T-helper 17 cell (primary cell): ENCODE measurements at regions not wholly inside any gene's neighbourhood (a gene's known extent, or its start where the extent isn't known, plus 50 kb on each side); places are given as distances from the start of the nearest gene placed in this dataset.

Source experiments
- ATAC-seq: fragments of 150-1000 bp; cut with Tn5 transposase; 2 replicates; pipeline ENCODE4 v1.10.0; 2021; ENCODE audit warnings: mild to moderate bottlenecking, moderate library complexity
- DNase-seq, 3 donors: peaks; one replicate each; pipeline versions ENCODE4 v3.0.0 to v3.0.0-alpha.2; 2020 to 2021
- H3K9me3 ChIP-seq: one replicate; pipeline ENCODE4 v1.7.0; 2013; ENCODE audit warnings: low read length, mild to moderate bottlenecking; ENCODE audit not compliant: control insufficient read depth, poor library complexity, severe bottlenecking
- H3K27ac Mint-ChIP-seq: one replicate; pipeline ENCODE4 v1.8.0; 2022; ENCODE audit warnings: mild to moderate bottlenecking, moderate library complexity, mixed read lengths
- H3K27me3 Mint-ChIP-seq: one replicate; pipeline ENCODE4 v1.8.0; 2022; ENCODE audit warnings: mixed read lengths
- H3K36me3 Mint-ChIP-seq: one replicate; pipeline ENCODE4 v1.8.0; 2022; ENCODE audit warnings: low read depth, mixed read lengths
- H3K4me1 Mint-ChIP-seq: one replicate; pipeline ENCODE4 v1.8.0; 2022; ENCODE audit warnings: mild to moderate bottlenecking, mixed read lengths
- H3K4me3 Mint-ChIP-seq: one replicate; pipeline ENCODE4 v1.8.0; 2022; ENCODE audit warnings: mild to moderate bottlenecking, moderate library complexity, mixed read lengths

GRCh38 chr7:121810831-121811672 lies 61.9 kb upstream of the PTPRZ1 start:
- DNase-seq (no peak), ATAC-seq (no peak)
- Mint-ChIP-seq H3K36me3 (no peaks in the 10 kb centered on the region), H3K4me1 (no peaks in the 10 kb centered on the region), H3K27ac (no peak overlapping the region), H3K4me3 (no peak overlapping the region), H3K27me3 (no peaks in the 10 kb centered on the region)
- H3K9me3 ChIP-seq, result no peaks in the 10 kb centered on the region

GRCh38 chr7:121807078-121807477 lies 65.9 kb upstream of the PTPRZ1 start:
- Mint-ChIP-seq H3K36me3 (no peaks in the 10 kb centered on the region), H3K27ac (no peak overlapping the region), H3K27me3 (no peaks in the 10 kb centered on the region), H3K4me1 (no peaks in the 10 kb centered on the region), H3K4me3 (no peak overlapping the region)
- H3K9me3 ChIP-seq, result no peaks in the 10 kb centered on the region
- ATAC-seq, result no peak
- DNase-seq, result no peak

- no peaks in the 10 kb centered on the region for H3K27me3 Mint-ChIP-seq
- no peaks in the 10 kb centered on the region for H3K9me3 ChIP-seq
- ATAC-seq, result no peak
- no peaks in the 10 kb centered on the region for H3K36me3 Mint-ChIP-seq
- H3K27ac Mint-ChIP-seq, result no peak overlapping the region
- no peak overlapping the region for H3K4me3 Mint-ChIP-seq
- no peak for DNase-seq
- H3K4me1 Mint-ChIP-seq, result no peaks in the 10 kb centered on the region
Measured at GRCh38 chr7:121803039-121803438, 69.9 kb upstream of the PTPRZ1 start.

- Mint-ChIP-seq H3K27me3 (no peaks in the 10 kb centered on the region), H3K27ac (no peak overlapping the region), H3K4me1 (no peaks in the 10 kb centered on the region), H3K4me3 (no peak overlapping the region), H3K36me3 (no peaks in the 10 kb centered on the region)
- H3K9me3 ChIP-seq, result no peaks in the 10 kb centered on the region
- no peak for DNase-seq
- ATAC-seq, result no peak
Measured at GRCh38 chr7:121800916-121801675, 71.9 kb upstream of the PTPRZ1 start.

GRCh38 chr7:121798896-121799295 lies 74.1 kb upstream of the PTPRZ1 start:
- no peak overlapping the region for H3K4me3 Mint-ChIP-seq
- DNase-seq, result no peak
- ATAC-seq, result no peak
- no peak overlapping the region for H3K27ac Mint-ChIP-seq
- no peaks in the 10 kb centered on the region for H3K36me3 Mint-ChIP-seq
- no peaks in the 10 kb centered on the region for H3K27me3 Mint-ChIP-seq
- H3K4me1 Mint-ChIP-seq, result no peaks in the 10 kb centered on the region
- no peaks in the 10 kb centered on the region for H3K9me3 ChIP-seq

- H3K27me3 Mint-ChIP-seq, result no peaks in the 10 kb centered on the region
- no peak overlapping the region for H3K27ac Mint-ChIP-seq
- DNase-seq, result no peak
- H3K4me1 Mint-ChIP-seq, result no peaks in the 10 kb centered on the region
- no peak for ATAC-seq
- H3K4me3 Mint-ChIP-seq, result no peak overlapping the region
- H3K9me3 ChIP-seq, result no peaks in the 10 kb centered on the region
- H3K36me3 Mint-ChIP-seq, result no peaks in the 10 kb centered on the region
Measured at GRCh38 chr7:121798453-121798840, 74.5 kb upstream of the PTPRZ1 start.

GRCh38 chr7:121797657-121798452 lies 75.1 kb upstream of the PTPRZ1 start:
- ATAC-seq, result no peak
- no peaks in the 10 kb centered on the region for H3K4me1 Mint-ChIP-seq
- H3K36me3 Mint-ChIP-seq, result no peaks in the 10 kb centered on the region

GRCh38 chr7:121796936-121797656 lies 75.9 kb upstream of the PTPRZ1 start:
- no peak overlapping the region for H3K27ac Mint-ChIP-seq
- H3K4me3 Mint-ChIP-seq, result no peak overlapping the region
- no peaks in the 10 kb centered on the region for H3K4me1 Mint-ChIP-seq
- H3K36me3 Mint-ChIP-seq, result no peaks in the 10 kb centered on the region
- ATAC-seq, result no peak
- no peaks in the 10 kb centered on the region for H3K27me3 Mint-ChIP-seq
- DNase-seq, result no peak
- no peaks in the 10 kb centered on the region for H3K9me3 ChIP-seq

More at GRCh38 chr7:121797657-121798452, 75.1 kb upstream of the PTPRZ1 start:
- H3K4me3 Mint-ChIP-seq, result no peak overlapping the region
- H3K27me3 Mint-ChIP-seq, result no peaks in the 10 kb centered on the region
- H3K27ac Mint-ChIP-seq, result no peak overlapping the region
- no peak for DNase-seq
- H3K9me3 ChIP-seq, result no peaks in the 10 kb centered on the region

- Mint-ChIP-seq H3K27ac (no peak overlapping the region), H3K4me3 (no peak overlapping the region), H3K4me1 (no peaks in the 10 kb centered on the region), H3K27me3 (no peaks in the 10 kb centered on the region), H3K36me3 (no peaks in the 10 kb centered on the region)
- DNase-seq (no peak), ATAC-seq (no peak)
- H3K9me3 ChIP-seq, result no peaks in the 10 kb centered on the region
Measured at GRCh38 chr7:121796381-121796780, 76.6 kb upstream of the PTPRZ1 start.

GRCh38 chr7:121795736-121796135 lies 77.2 kb upstream of the PTPRZ1 start:
- ATAC-seq (no peak), DNase-seq (no peak)
- Mint-ChIP-seq H3K4me1 (no peaks in the 10 kb centered on the region), H3K27ac (no peak overlapping the region), H3K4me3 (no peak overlapping the region), H3K36me3 (no peaks in the 10 kb centered on the region), H3K27me3 (no peaks in the 10 kb centered on the region)
- no peaks in the 10 kb centered on the region for H3K9me3 ChIP-seq

- H3K4me3 Mint-ChIP-seq, result no peak overlapping the region
- no peak for ATAC-seq
- H3K4me1 Mint-ChIP-seq, result no peaks in the 10 kb centered on the region
Measured at GRCh38 chr7:121793716-121794115, 79.2 kb upstream of the PTPRZ1 start.

GRCh38 chr7:121777672-121778071 lies 95.3 kb upstream of the PTPRZ1 start:
- no peak overlapping the region for H3K4me3 Mint-ChIP-seq
- no peaks in the 10 kb centered on the region for H3K36me3 Mint-ChIP-seq
- H3K4me1 Mint-ChIP-seq, result no peaks in the 10 kb centered on the region
- H3K9me3 ChIP-seq, result no peaks in the 10 kb centered on the region
- no peak for DNase-seq
- no peak for ATAC-seq
- no peak overlapping the region for H3K27ac Mint-ChIP-seq
- no peaks in the 10 kb centered on the region for H3K27me3 Mint-ChIP-seq

More at GRCh38 chr7:121793716-121794115, 79.2 kb upstream of the PTPRZ1 start:
- Mint-ChIP-seq H3K27me3 (no peaks in the 10 kb centered on the region), H3K27ac (no peak overlapping the region), H3K36me3 (no peaks in the 10 kb centered on the region)
- H3K9me3 ChIP-seq, result no peaks in the 10 kb centered on the region
- DNase-seq, result no peak

- no peak for DNase-seq
- H3K4me3 Mint-ChIP-seq, result no peak overlapping the region
- no peak for ATAC-seq
- no peaks in the 10 kb centered on the region for H3K9me3 ChIP-seq
- H3K36me3 Mint-ChIP-seq, result no peaks in the 10 kb centered on the region
- H3K4me1 Mint-ChIP-seq, result no peaks in the 10 kb centered on the region
- H3K27me3 Mint-ChIP-seq, result no peaks in the 10 kb centered on the region
- H3K27ac Mint-ChIP-seq, result no peak overlapping the region
Measured at GRCh38 chr7:121774563-121774962, 98.4 kb upstream of the PTPRZ1 start.
